SK-N-SH (cell line): ENCODE measurements at regions not wholly inside any gene's neighbourhood (a gene's known extent, or its start where the extent isn't known, plus 50 kb on each side); places are given as distances from the start of the nearest gene placed in this dataset.
"Not testable (repeated sequence)": the region's sequence is repeated elsewhere in the genome, so short reads cannot be mapped to it uniquely, and the experiment has no call there.

Experiments used
- CTCF ChIA-PET: fragments of 300-600, 350-600 bp; formaldehyde crosslinking; extraction: SDS; loops from one replicate; lab custom pipeline; 2021; lab: Yijun Ruan, JAX
- POLR2A ChIA-PET: fragments of 350-600 bp; sonication (Branson Sonifier 250); formaldehyde crosslinking; extraction: SDS; loops from one replicate; lab custom pipeline; 2020; ENCODE audit warnings: antibody characterized with exemption, inconsistent platforms; lab: Yijun Ruan, JAX
- DNase-seq: peaks from one replicate; pipeline ENCODE4 v3.0.0; 2012
- H2AFZ ChIP-seq: fragments of 200-600 bp; sonication (generic); 2 replicates; pipeline ENCODE4 v1.8.1; 2016; ENCODE audit warnings: antibody characterized with exemption, mild to moderate bottlenecking, low read depth
- H3F3A ChIP-seq: fragments of 200-600 bp; sonication (generic); replicated peaks from 2 replicates; pipeline ENCODE3; 2016; ENCODE audit warnings: antibody characterized with exemption, mild to moderate bottlenecking; ENCODE audit not compliant: insufficient read depth
- H3K27ac ChIP-seq, 2 experiments: fragments of 200-500 bp in 1 of 2; fragments of 200-600 bp in 1 of 2; sonication (Bioruptor generic) in 1 of 2; sonication (generic), shearing (Covaris generic) in 1 of 2; 2 replicates each; pipeline versions ENCODE4 v1.5.1 to v1.6.1; 2014 to 2016; ENCODE audit warnings: low read depth in 2 of 2, inconsistent platforms in 1 of 2, low read length in 1 of 2, mild to moderate bottlenecking in 1 of 2, mixed read lengths in 1 of 2
- H3K27me3 ChIP-seq: fragments of 200-600 bp; sonication (generic), shearing (Covaris generic); 2 replicates; pipeline ENCODE4 v1.6.1; 2016; ENCODE audit warnings: mixed run types; ENCODE audit not compliant: insufficient read depth
- H3K36me3 ChIP-seq, 2 experiments: fragments of 200-500 bp in 1 of 2; fragments of 200-600 bp in 1 of 2; sonication (Bioruptor generic) in 1 of 2; sonication (generic) in 1 of 2; replicated peaks in 1 of 2; 2 replicates each; pipeline versions ENCODE3 to v1.5.1; 2014 to 2016; ENCODE audit warnings: low read length in 1 of 2, mild to moderate bottlenecking in 1 of 2; ENCODE audit not compliant: insufficient read depth in 2 of 2, control insufficient read depth in 1 of 2
- H3K4me1 ChIP-seq, 2 experiments: fragments of 200-500 bp in 1 of 2; fragments of 200-600 bp in 1 of 2; sonication (Bioruptor generic) in 1 of 2; sonication (generic), shearing (Covaris generic) in 1 of 2; 2 replicates each; pipeline versions ENCODE4 v1.5.1 to v1.6.1; 2014 to 2016; ENCODE audit warnings: low read depth in 1 of 2, low read length in 1 of 2, mixed run types in 1 of 2; ENCODE audit not compliant: insufficient read depth in 2 of 2, control insufficient read depth in 1 of 2
- H3K4me2 ChIP-seq: fragments of 200-600 bp; sonication (generic), shearing (Covaris generic); 2 replicates; pipeline ENCODE4 v1.6.1; 2017; ENCODE audit warnings: mixed run types
- H3K4me3 ChIP-seq, 2 experiments: fragments of 200-500 bp in 1 of 2; fragments of 200-600 bp in 1 of 2; sonication (Bioruptor generic) in 1 of 2; sonication (generic), shearing (Covaris generic) in 1 of 2; 2 replicates each; pipeline versions ENCODE4 v1.5.1 to v1.8.1; 2014 to 2016; ENCODE audit warnings: low read depth in 2 of 2, inconsistent platforms in 1 of 2, low read length in 1 of 2, mild to moderate bottlenecking in 1 of 2, mixed read lengths in 1 of 2, moderate library complexity in 1 of 2
- H3K79me2 ChIP-seq: fragments of 200-600 bp; sonication (generic); 2 replicates; pipeline ENCODE4 v1.8.1; 2017; ENCODE audit warnings: mild to moderate bottlenecking; ENCODE audit not compliant: insufficient read depth
- H3K9ac ChIP-seq: fragments of 200-600 bp; sonication (generic); 2 replicates; pipeline ENCODE4 v1.6.1; 2017; ENCODE audit warnings: mixed run types
- H3K9me2 ChIP-seq: fragments of 200-600 bp; sonication (generic); 2 replicates; pipeline ENCODE4 v1.6.1; 2017; ENCODE audit warnings: mixed run types
- H3K9me3 ChIP-seq: fragments of 200-600 bp; sonication (generic); 2 replicates; pipeline ENCODE4 v1.6.1; 2017; ENCODE audit warnings: mixed run types, mild to moderate bottlenecking, moderate library complexity
- H4K20me1 ChIP-seq: fragments of 200-600 bp; sonication (generic); 2 replicates; pipeline ENCODE4 v1.6.1; 2017; ENCODE audit warnings: mild to moderate bottlenecking, mixed run types; ENCODE audit not compliant: insufficient read depth
- CTCF ChIP-seq: fragments of 200-600 bp; sonication (generic); IDR thresholded peaks from 2 replicates; pipeline ENCODE4 v1.6.1; 2017; ENCODE audit warnings: antibody characterized with exemption, mild to moderate bottlenecking, moderate library complexity
- FOXM1 ChIP-seq: IDR thresholded peaks from 2 replicates; pipeline ENCODE4 v1.4.0; 2012; ENCODE audit warnings: low read depth, mild to moderate bottlenecking
- IRF3 ChIP-seq: fragments of 150-350 bp; IDR thresholded peaks from 2 replicates; pipeline ENCODE4 v1.6.1; 2016; ENCODE audit warnings: mild to moderate bottlenecking, low read depth, low read length
- MXI1 ChIP-seq: IDR thresholded peaks from 2 replicates; pipeline ENCODE4 v1.6.1; 2012; ENCODE audit warnings: mild to moderate bottlenecking, low read depth, low read length, improper control_type of control experiment
- PBX3 ChIP-seq: IDR thresholded peaks from 2 replicates; pipeline ENCODE4; 2012
- RCOR1 ChIP-seq: fragments of 150-350 bp; IDR thresholded peaks from 2 replicates; pipeline ENCODE4 v1.6.1; 2017; ENCODE audit warnings: antibody characterized with exemption, low read length
- REST ChIP-seq: IDR thresholded peaks from 2 replicates; pipeline ENCODE4 v1.6.1; 2012; ENCODE audit warnings: mild to moderate bottlenecking, low read depth, low read length, moderate library complexity
- RFX5 ChIP-seq: IDR thresholded peaks from 2 replicates; pipeline ENCODE4 v1.6.1; 2012; ENCODE audit warnings: mild to moderate bottlenecking, improper control_type of control experiment, low read length
- SMC3 ChIP-seq: IDR thresholded peaks from 2 replicates; pipeline ENCODE4 v1.6.1; 2012; ENCODE audit warnings: low read depth, low read length, improper control_type of control experiment
- WGBS: methylation state at CpG from one replicate; pipeline ENCODE4 v1.1.6; 2017; ENCODE audit warnings: low lambda C conversion rate; 5-methylcytosine and 5-hydroxymethylcytosine counted together

- H3K79me2 ChIP-seq: no peaks in the 10 kb centered on the region
- no peaks in the 10 kb centered on the region for H3K9me3 ChIP-seq
- H3K27ac ChIP-seq: no peak overlapping the region
- H3K27me3 ChIP-seq: no peaks in the 10 kb centered on the region
- DNase-seq: no peak
- H3K9ac ChIP-seq: no peak overlapping the region
- no peak overlapping the region for H3K4me3 ChIP-seq
- H4K20me1 ChIP-seq: no peaks in the 10 kb centered on the region
- no peak for TF ChIP-seq FOXM1
- no peak for TF ChIP-seq RFX5
- no peak for TF ChIP-seq REST
- TF ChIP-seq IRF3: no peak
- no peak for TF ChIP-seq SMC3
- no peak for TF ChIP-seq MXI1
- no peak for TF ChIP-seq CTCF
- no peak for TF ChIP-seq PBX3
- no peak for TF ChIP-seq RCOR1
- ChIA-PET CTCF (no interaction called here), POLR2A (no interaction called here)
- H3K9me2 ChIP-seq: no peaks in the 10 kb centered on the region
- no peak overlapping the region for H3K4me2 ChIP-seq
- H3K4me1 ChIP-seq: no peaks in the 10 kb centered on the region
- no peaks in the 10 kb centered on the region for H3K36me3 ChIP-seq
- no peaks in the 10 kb centered on the region for H3F3A ChIP-seq
- no peak overlapping the region for H2AFZ ChIP-seq
- 2% methylated on average over 2 of the region's 2 CpGs for WGBS
Observed at GRCh38 chr4:131348263-131348662, 1800.8 kb upstream of the PCDH10 start.

GRCh38 chr4:131352371-131352770, 1796.7 kb upstream of the PCDH10 start:
- H3K4me1 ChIP-seq, H3K9me2 ChIP-seq, H4K20me1 ChIP-seq, H3K9me3 ChIP-seq, H3K27ac ChIP-seq, H3K79me2 ChIP-seq, POLR2A ChIA-PET, H3F3A ChIP-seq, CTCF ChIA-PET, H3K36me3 ChIP-seq, H3K27me3 ChIP-seq, H3K4me3 ChIP-seq, H3K4me2 ChIP-seq, H3K9ac ChIP-seq, H2AFZ ChIP-seq, DNase-seq: not testable (repeated sequence)
- WGBS: 49% methylated on average over 13 of the region's 19 CpGs
